CD4-positive, alpha-beta T cell (primary cell): ENCODE measurements at regions not wholly inside any gene's neighbourhood (a gene's known extent, or its start where the extent isn't known, plus 50 kb on each side); places are given as distances from the start of the nearest gene placed in this dataset.

Experiments
- ATAC-seq: fragments of 200-7000 bp; cut with Tn5 transposase; one replicate; pipeline ENCODE4 v1.10.0; 2022; ENCODE audit warnings: mild to moderate bottlenecking; ENCODE audit not compliant: poor library complexity
- CTCF ChIA-PET: fragments of 350-600 bp; sonication (Branson Sonifier 250); formaldehyde crosslinking; loops from one replicate; lab custom pipeline; 2021; ENCODE audit warnings: antibody characterized with exemption, inconsistent platforms; lab: Charles Lee
- POLR2A ChIA-PET: fragments of 350-600 bp; sonication (Branson Sonifier 250); formaldehyde crosslinking; loops from one replicate; lab custom pipeline; 2021; ENCODE audit warnings: antibody characterized with exemption, inconsistent platforms; lab: Charles Lee
- DNase-seq, 14 experiments: peaks; one replicate each; pipeline ENCODE4 v3.0.0-alpha.2; 2013 to 2020; ENCODE audit warnings: mixed read lengths in 2 of 14
- H3K27ac ChIP-seq, 2 donors: one replicate each; pipeline versions ENCODE4 v1.5.1 to v1.7.0; 2013; ENCODE audit warnings: low read length in 2 of 2, low read depth in 1 of 2, mild to moderate bottlenecking in 1 of 2
- H3K27me3 ChIP-seq, 2 experiments: 1 replicate in 1 of 2; 2 replicates in 1 of 2; pipeline versions ENCODE4 v1.6.1 to v1.7.0; 2013; ENCODE audit warnings: low read length in 2 of 2, control low read depth in 1 of 2, mild to moderate bottlenecking in 1 of 2, moderate library complexity in 1 of 2; ENCODE audit not compliant: insufficient read depth in 2 of 2, control insufficient read depth in 1 of 2
- H3K36me3 ChIP-seq: one replicate; pipeline ENCODE4 v1.6.1; 2013; ENCODE audit warnings: low read length, control low read depth; ENCODE audit not compliant: insufficient read depth
- H3K4me1 ChIP-seq: one replicate; pipeline ENCODE4 v1.6.1; 2013; ENCODE audit warnings: low read length, control low read depth; ENCODE audit not compliant: insufficient read depth
- H3K4me3 ChIP-seq: one replicate; pipeline ENCODE4 v1.5.1; 2013; ENCODE audit warnings: mild to moderate bottlenecking, low read length, moderate library complexity
- H3K9me3 ChIP-seq, 2 experiments: 1 replicate in 1 of 2; 2 replicates in 1 of 2; pipeline versions ENCODE4 v1.6.1 to v1.7.0; 2013; ENCODE audit warnings: low read length in 2 of 2, mild to moderate bottlenecking in 2 of 2, control low read depth in 1 of 2, moderate library complexity in 1 of 2; ENCODE audit not compliant: control insufficient read depth in 1 of 2, insufficient read depth in 1 of 2
- H3K27ac Mint-ChIP-seq: one replicate; pipeline ENCODE4 v1.8.0; 2020; ENCODE audit warnings: mixed read lengths
- H3K27me3 Mint-ChIP-seq: one replicate; pipeline ENCODE4 v1.8.0; 2021; ENCODE audit warnings: mixed read lengths
- H3K36me3 Mint-ChIP-seq: one replicate; pipeline ENCODE4 v1.8.0; 2021; ENCODE audit warnings: low read depth, mixed read lengths
- H3K4me1 Mint-ChIP-seq: one replicate; pipeline ENCODE4 v1.8.0; 2021; ENCODE audit warnings: low read depth, mixed read lengths
- H3K4me3 Mint-ChIP-seq: one replicate; pipeline ENCODE4 v1.8.0; 2020; ENCODE audit warnings: mild to moderate bottlenecking, mixed read lengths
- H3K9me3 Mint-ChIP-seq: one replicate; pipeline ENCODE4 v1.8.0; 2020; ENCODE audit warnings: mixed read lengths
- intact Hi-C, 2 experiments: fragments of 100-400 bp; cut with DNase I in 1 of 2; cut with micrococcal nuclease in 1 of 2; formaldehyde crosslinking; loops; one replicate each; pipeline versions ENCODE4 v1.15.1 to v1.9.0; 2023 to 2025; cut with DNase I, micrococcal nuclease
- TF ChIP-seq, protein P1 (sequence below): fragments of 200-600 bp; IDR thresholded peaks from one replicate; pipeline ENCODE4 v1.8.0; 2022; ENCODE audit warnings: antibody characterized with exemption, mild to moderate bottlenecking

DNA sequence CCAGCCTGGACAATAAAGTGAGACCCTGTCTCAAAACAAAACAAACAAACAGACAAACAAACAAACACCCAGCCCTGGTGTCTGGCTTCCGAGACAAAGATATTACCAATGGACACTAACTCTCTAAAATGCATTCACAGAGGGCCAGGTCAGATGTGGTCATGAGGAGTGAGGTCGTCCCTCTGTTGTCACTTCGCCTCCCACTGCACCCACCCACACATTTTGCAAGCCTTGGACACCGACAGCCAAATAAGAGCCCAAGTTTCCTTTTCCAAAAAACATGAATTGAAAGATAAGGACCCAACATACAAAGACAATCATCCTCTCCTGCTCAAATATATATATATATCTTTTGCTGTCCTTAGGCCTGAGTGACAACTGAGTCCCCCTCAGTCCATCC, 319.9 kb downstream of the TSN start:
- intact Hi-C loops: no loop called here
- H3K36me3 ChIP-seq: no peaks in the 10 kb centered on the region
- Mint-ChIP-seq H3K4me1 (no peaks in the 10 kb centered on the region), H3K27me3 (peaks cover 5% of the 10 kb centered on the region), H3K4me3 (no peak overlapping the region), H3K36me3 (no peaks in the 10 kb centered on the region), H3K27ac (no peak overlapping the region), H3K9me3 (no peaks in the 10 kb centered on the region)
- no peak overlapping the region for H3K27ac ChIP-seq
- peaks cover 0 to 2% of the 10 kb centered on the region in 2 experiments for H3K27me3 ChIP-seq
- no peaks in the 10 kb centered on the region for H3K4me1 ChIP-seq
- TF ChIP-seq, protein P1, sequence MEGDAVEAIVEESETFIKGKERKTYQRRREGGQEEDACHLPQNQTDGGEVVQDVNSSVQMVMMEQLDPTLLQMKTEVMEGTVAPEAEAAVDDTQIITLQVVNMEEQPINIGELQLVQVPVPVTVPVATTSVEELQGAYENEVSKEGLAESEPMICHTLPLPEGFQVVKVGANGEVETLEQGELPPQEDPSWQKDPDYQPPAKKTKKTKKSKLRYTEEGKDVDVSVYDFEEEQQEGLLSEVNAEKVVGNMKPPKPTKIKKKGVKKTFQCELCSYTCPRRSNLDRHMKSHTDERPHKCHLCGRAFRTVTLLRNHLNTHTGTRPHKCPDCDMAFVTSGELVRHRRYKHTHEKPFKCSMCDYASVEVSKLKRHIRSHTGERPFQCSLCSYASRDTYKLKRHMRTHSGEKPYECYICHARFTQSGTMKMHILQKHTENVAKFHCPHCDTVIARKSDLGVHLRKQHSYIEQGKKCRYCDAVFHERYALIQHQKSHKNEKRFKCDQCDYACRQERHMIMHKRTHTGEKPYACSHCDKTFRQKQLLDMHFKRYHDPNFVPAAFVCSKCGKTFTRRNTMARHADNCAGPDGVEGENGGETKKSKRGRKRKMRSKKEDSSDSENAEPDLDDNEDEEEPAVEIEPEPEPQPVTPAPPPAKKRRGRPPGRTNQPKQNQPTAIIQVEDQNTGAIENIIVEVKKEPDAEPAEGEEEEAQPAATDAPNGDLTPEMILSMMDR: no peak
- no peak for ATAC-seq
- no peak overlapping the region for H3K4me3 ChIP-seq
- ChIA-PET POLR2A (no interaction called here), CTCF (no interaction called here)
- DNase-seq: no peak
- H3K9me3 ChIP-seq: no peaks in the 10 kb centered on the region

DNA sequence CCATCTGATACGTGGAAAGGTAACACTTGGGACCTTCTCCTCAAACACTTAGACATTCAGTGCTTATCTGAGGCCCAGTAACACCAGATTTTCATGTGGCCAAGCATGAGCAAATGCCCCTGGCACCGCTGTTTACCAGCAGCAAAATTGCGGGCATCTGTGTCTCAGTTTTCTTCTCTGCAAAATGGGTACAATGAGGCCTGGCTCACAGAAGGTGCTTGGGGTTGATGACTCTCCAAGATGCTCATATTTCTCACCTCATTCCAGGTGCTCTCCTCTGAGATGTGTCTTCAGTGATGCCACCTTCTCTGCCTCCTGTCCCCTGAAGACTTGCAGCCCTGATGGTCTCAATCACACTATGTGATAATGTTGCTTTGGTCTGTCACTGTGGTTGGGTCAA, 321.7 kb downstream of the TSN start:
- H3K36me3 ChIP-seq: no peaks in the 10 kb centered on the region
- no peak overlapping the region for H3K27ac ChIP-seq
- H3K9me3 Mint-ChIP-seq: no peaks in the 10 kb centered on the region
- DNase-seq (no peak), ATAC-seq (no peak)
- H3K27ac Mint-ChIP-seq: no peak overlapping the region
- no peaks in the 10 kb centered on the region for H3K4me1 Mint-ChIP-seq
- intact Hi-C loops: no loop called here
- no peaks in the 10 kb centered on the region for H3K9me3 ChIP-seq
- no peak overlapping the region for H3K4me3 Mint-ChIP-seq
- no peaks in the 10 kb centered on the region for H3K4me1 ChIP-seq
- no peaks in the 10 kb centered on the region for H3K27me3 Mint-ChIP-seq
- POLR2A ChIA-PET: no interaction called here
- TF ChIP-seq, protein P1: no peak
- CTCF ChIA-PET: no interaction called here
- peaks cover 0 to 2% of the 10 kb centered on the region in 2 experiments for H3K27me3 ChIP-seq
- no peak overlapping the region for H3K4me3 ChIP-seq
- no peaks in the 10 kb centered on the region for H3K36me3 Mint-ChIP-seq

DNA sequence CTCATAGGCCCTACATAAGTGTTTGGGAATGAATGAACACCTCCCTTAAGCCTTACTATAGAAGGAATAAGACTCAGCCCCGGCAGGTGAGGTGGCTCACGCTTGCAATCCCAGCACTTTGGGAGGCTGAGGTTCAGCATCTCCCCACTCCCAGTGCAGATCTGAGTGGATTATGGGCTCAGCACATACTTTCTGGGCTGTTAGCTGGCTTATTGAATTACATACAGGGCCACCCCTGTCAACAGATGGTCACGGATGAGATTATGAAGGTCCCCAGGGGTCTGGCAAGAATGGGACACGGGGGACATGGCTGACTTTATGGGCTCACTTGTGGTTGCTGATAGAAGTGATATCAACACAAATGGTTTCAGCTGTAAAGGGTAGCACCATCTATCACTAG, 322.3 kb downstream of the TSN start:
- Histone ChIP-seq H3K36me3 (no peaks in the 10 kb centered on the region), H3K27me3 (peaks cover 0 to 2% of the 10 kb centered on the region in 2 experiments), H3K4me1 (no peaks in the 10 kb centered on the region), H3K4me3 (no peak overlapping the region), H3K27ac (no peak overlapping the region), H3K9me3 (no peaks in the 10 kb centered on the region)
- no peak for DNase-seq
- H3K4me1 Mint-ChIP-seq: no peaks in the 10 kb centered on the region
- H3K4me3 Mint-ChIP-seq: no peak overlapping the region
- TF ChIP-seq, protein P1: no peak
- H3K27ac Mint-ChIP-seq: no peak overlapping the region
- H3K9me3 Mint-ChIP-seq: no peaks in the 10 kb centered on the region
- no peaks in the 10 kb centered on the region for H3K27me3 Mint-ChIP-seq
- no peaks in the 10 kb centered on the region for H3K36me3 Mint-ChIP-seq
- intact Hi-C loops: no loop called here
- no peak for ATAC-seq
- ChIA-PET POLR2A (no interaction called here), CTCF (no interaction called here)
